Type B pancreatic cell (in vitro differentiated cells): ENCODE measurements at regions not wholly inside any gene's neighbourhood (a gene's known extent, or its start where the extent isn't known, plus 50 kb on each side); places are given as distances from the start of the nearest gene placed in this dataset.

Experiments used
- DNase-seq: peaks from one replicate; pipeline ENCODE4 v3.0.0; 2021; ENCODE audit warnings: mixed read lengths; ENCODE audit not compliant: unreplicated experiment; ENCODE audit errors: extremely low spot score
- H3K27ac Mint-ChIP-seq: 2 replicates; pipeline ENCODE4 v1.8.0; 2021; ENCODE audit warnings: mild to moderate bottlenecking, mixed read lengths
- H3K27me3 Mint-ChIP-seq: 2 replicates; pipeline ENCODE4 v1.8.0; 2021; ENCODE audit warnings: mixed read lengths
- H3K36me3 Mint-ChIP-seq: 2 replicates; pipeline ENCODE4 v1.8.0; 2021; ENCODE audit warnings: mixed read lengths
- H3K4me1 Mint-ChIP-seq: one replicate; pipeline ENCODE4 v1.8.0; 2021; ENCODE audit warnings: mixed read lengths; ENCODE audit not compliant: unreplicated experiment
- H3K4me3 Mint-ChIP-seq: 2 replicates; pipeline ENCODE4 v1.8.0; 2021; ENCODE audit warnings: mild to moderate bottlenecking, mixed read lengths
- H3K9me3 Mint-ChIP-seq: 2 replicates; pipeline ENCODE4 v1.8.0; 2021; ENCODE audit warnings: mixed read lengths
- TF ChIP-seq, protein P1 (sequence below): fragments of 200-600 bp; sonication (generic); conservative IDR thresholded peaks from 2 replicates; pipeline ENCODE4 v1.5.0; 2021; ENCODE audit warnings: antibody characterized with exemption, mild to moderate bottlenecking

- no peak for DNase-seq
- no peak overlapping the region for H3K27ac Mint-ChIP-seq
- H3K4me3 Mint-ChIP-seq, result no peak overlapping the region
- no peaks in the 10 kb centered on the region for H3K27me3 Mint-ChIP-seq
- no peaks in the 10 kb centered on the region for H3K4me1 Mint-ChIP-seq
- TF ChIP-seq, protein P1, sequence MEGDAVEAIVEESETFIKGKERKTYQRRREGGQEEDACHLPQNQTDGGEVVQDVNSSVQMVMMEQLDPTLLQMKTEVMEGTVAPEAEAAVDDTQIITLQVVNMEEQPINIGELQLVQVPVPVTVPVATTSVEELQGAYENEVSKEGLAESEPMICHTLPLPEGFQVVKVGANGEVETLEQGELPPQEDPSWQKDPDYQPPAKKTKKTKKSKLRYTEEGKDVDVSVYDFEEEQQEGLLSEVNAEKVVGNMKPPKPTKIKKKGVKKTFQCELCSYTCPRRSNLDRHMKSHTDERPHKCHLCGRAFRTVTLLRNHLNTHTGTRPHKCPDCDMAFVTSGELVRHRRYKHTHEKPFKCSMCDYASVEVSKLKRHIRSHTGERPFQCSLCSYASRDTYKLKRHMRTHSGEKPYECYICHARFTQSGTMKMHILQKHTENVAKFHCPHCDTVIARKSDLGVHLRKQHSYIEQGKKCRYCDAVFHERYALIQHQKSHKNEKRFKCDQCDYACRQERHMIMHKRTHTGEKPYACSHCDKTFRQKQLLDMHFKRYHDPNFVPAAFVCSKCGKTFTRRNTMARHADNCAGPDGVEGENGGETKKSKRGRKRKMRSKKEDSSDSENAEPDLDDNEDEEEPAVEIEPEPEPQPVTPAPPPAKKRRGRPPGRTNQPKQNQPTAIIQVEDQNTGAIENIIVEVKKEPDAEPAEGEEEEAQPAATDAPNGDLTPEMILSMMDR, result no peak
- no peaks in the 10 kb centered on the region for H3K9me3 Mint-ChIP-seq
- no peaks in the 10 kb centered on the region for H3K36me3 Mint-ChIP-seq
Observed at GRCh38 chr14:47959740-47960139, 284.3 kb upstream of the MDGA2 start.

GRCh38 chr14:47949006-47949405 lies 273.6 kb upstream of the MDGA2 start:
- DNase-seq, result no peak
- H3K27ac Mint-ChIP-seq, result no peak overlapping the region
- no peaks in the 10 kb centered on the region for H3K36me3 Mint-ChIP-seq
- H3K27me3 Mint-ChIP-seq, result no peaks in the 10 kb centered on the region
- no peaks in the 10 kb centered on the region for H3K9me3 Mint-ChIP-seq
- H3K4me3 Mint-ChIP-seq, result no peak overlapping the region
- TF ChIP-seq, protein P1, result no peak
- H3K4me1 Mint-ChIP-seq, result no peaks in the 10 kb centered on the region

DNA sequence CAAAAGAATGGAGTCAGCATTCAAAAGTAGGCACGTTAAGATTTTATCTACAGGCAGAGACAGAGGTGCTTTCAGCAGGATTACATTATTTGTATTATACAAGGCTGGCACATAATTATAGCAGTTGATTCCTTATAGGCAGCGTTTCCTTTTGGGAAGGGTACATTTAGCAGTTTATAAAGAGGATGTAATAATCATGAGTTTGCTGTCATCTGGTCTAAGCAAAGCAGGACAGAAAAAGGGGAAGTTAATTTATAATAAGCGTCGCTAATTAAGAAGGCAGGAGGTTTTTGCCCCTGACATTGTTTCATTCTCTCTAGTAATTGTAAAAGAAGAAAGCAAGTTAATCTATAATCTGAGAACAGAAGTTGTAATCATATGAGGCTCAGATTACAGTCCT lies 259.9 kb upstream of the MDGA2 start:
- Mint-ChIP-seq H3K36me3 (no peaks in the 10 kb centered on the region), H3K27me3 (no peaks in the 10 kb centered on the region), H3K4me1 (no peaks in the 10 kb centered on the region), H3K4me3 (no peak overlapping the region), H3K9me3 (no peaks in the 10 kb centered on the region), H3K27ac (no peak overlapping the region)
- no peak for DNase-seq
- TF ChIP-seq, protein P1, result no peak

DNA sequence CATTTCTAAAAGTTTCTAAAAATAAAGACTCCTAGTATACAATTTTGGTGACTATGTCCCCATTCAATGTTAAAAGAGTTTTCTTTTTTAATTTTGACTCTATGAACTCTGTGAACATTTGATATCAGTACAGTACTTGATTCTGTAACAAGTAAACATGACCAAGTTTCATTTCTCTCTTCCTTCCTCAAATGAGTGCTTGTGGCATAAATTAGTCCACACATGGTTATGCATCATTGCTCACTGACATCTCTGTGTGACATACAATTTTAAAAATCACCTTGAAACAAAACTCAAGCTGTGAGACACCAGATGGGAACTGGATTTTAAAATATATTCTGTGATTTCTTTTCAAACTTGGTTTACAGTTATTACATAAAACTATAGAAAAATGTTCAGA lies 253.9 kb upstream of the MDGA2 start:
- Mint-ChIP-seq H3K27me3 (no peaks in the 10 kb centered on the region), H3K9me3 (peaks cover 9% of the 10 kb centered on the region), H3K36me3 (no peaks in the 10 kb centered on the region), H3K27ac (no peak overlapping the region), H3K4me3 (no peak overlapping the region), H3K4me1 (no peaks in the 10 kb centered on the region)
- DNase-seq, result no peak
- TF ChIP-seq, protein P1, result no peak

- Mint-ChIP-seq H3K4me3 (no peak overlapping the region), H3K4me1 (peaks cover 4% of the 10 kb centered on the region), H3K27me3 (no peaks in the 10 kb centered on the region), H3K36me3 (no peaks in the 10 kb centered on the region), H3K27ac (no peak overlapping the region), H3K9me3 (peaks cover 7% of the 10 kb centered on the region)
- no peak for DNase-seq
- TF ChIP-seq, protein P1, result no peak
Observed at GRCh38 chr14:47921133-47921532, 245.7 kb upstream of the MDGA2 start.

- peaks cover 4% of the 10 kb centered on the region for H3K4me1 Mint-ChIP-seq
- DNase-seq, result no peak
- TF ChIP-seq, protein P1, result no peak
- H3K4me3 Mint-ChIP-seq, result no peak overlapping the region
- H3K9me3 Mint-ChIP-seq, result peaks cover 6% of the 10 kb centered on the region
- no peak overlapping the region for H3K27ac Mint-ChIP-seq
- H3K27me3 Mint-ChIP-seq, result no peaks in the 10 kb centered on the region
- no peaks in the 10 kb centered on the region for H3K36me3 Mint-ChIP-seq
Observed at GRCh38 chr14:47919997-47920396, 244.6 kb upstream of the MDGA2 start.
